H1 (cell line): ENCODE measurements at regions not wholly inside any gene's neighbourhood (a gene's known extent, or its start where the extent isn't known, plus 50 kb on each side); places are given as distances from the start of the nearest gene placed in this dataset.

Experiments
- CTCF ChIA-PET: fragments of 300-600 bp; sonication (Branson Sonifier 250); formaldehyde crosslinking; loops from one replicate; lab custom pipeline; 2021; ENCODE audit not compliant: partially characterized antibody; lab: Charles Lee
- POLR2A ChIA-PET: fragments of 300-600 bp; sonication (Branson Sonifier 250); formaldehyde crosslinking; loops from one replicate; lab custom pipeline; 2021; ENCODE audit warnings: inconsistent platforms; ENCODE audit not compliant: partially characterized antibody; lab: Charles Lee
- DNase-seq, 2 experiments: peaks; one replicate each; pipeline versions ENCODE4 v3.0.0 to v3.0.0-alpha.2; 2010 to 2022; ENCODE audit warnings: low spot score in 2 of 2, low read depth in 1 of 2, mixed read lengths in 1 of 2
- FAIRE-seq: peaks from 2 replicates; lab custom pipeline; 2011; peaks lifted over from hg19 to GRCh38; lab: Jason Lieb, UNC
- H2AFZ ChIP-seq: 2 replicates; pipeline ENCODE4 v1.8.1; 2012; ENCODE audit warnings: low read length, inconsistent platforms
- H2AK5ac ChIP-seq: 2 replicates; pipeline ENCODE4 v1.6.1; 2013; ENCODE audit warnings: low read depth, low read length
- H2BK120ac ChIP-seq: replicated peaks from 2 replicates; pipeline ENCODE3; 2013; ENCODE audit warnings: low read depth, low read length, inconsistent platforms
- H2BK12ac ChIP-seq: 2 replicates; pipeline ENCODE4 v1.6.1; 2013; ENCODE audit warnings: low read depth, low read length
- H2BK15ac ChIP-seq: 2 replicates; pipeline ENCODE4 v1.6.1; 2013; ENCODE audit warnings: low read length
- H2BK20ac ChIP-seq: 2 replicates; pipeline ENCODE4 v1.6.1; 2013; ENCODE audit warnings: low read length
- H2BK5ac ChIP-seq: 2 replicates; pipeline ENCODE4 v1.6.1; 2013; ENCODE audit warnings: low read depth, low read length
- H3K14ac ChIP-seq: 2 replicates; pipeline ENCODE4 v1.6.1; 2013; ENCODE audit warnings: inconsistent platforms; ENCODE audit not compliant: insufficient read length
- H3K18ac ChIP-seq: 2 replicates; pipeline ENCODE4 v1.6.1; 2013; ENCODE audit warnings: low read length; ENCODE audit errors: extremely low read depth
- H3K23ac ChIP-seq: 2 replicates; pipeline ENCODE4 v1.6.1; 2013; ENCODE audit warnings: inconsistent platforms; ENCODE audit not compliant: insufficient read length
- H3K23me2 ChIP-seq: 2 replicates; pipeline ENCODE4 v1.6.1; 2013; ENCODE audit warnings: low read depth, low read length
- H3K27ac ChIP-seq: 2 replicates; pipeline ENCODE4 v1.6.1; 2011; ENCODE audit warnings: low read depth, low read length, inconsistent platforms
- H3K27me3 ChIP-seq, 4 experiments: replicated peaks in 1 of 4; 1 replicate in 1 of 4; 2 replicates in 3 of 4; pipeline versions ENCODE4 v1.6.1 to v1.8.1; 2011 to 2013; ENCODE audit warnings: low read length in 3 of 4, mild to moderate bottlenecking in 3 of 4, inconsistent platforms in 2 of 4, mixed read lengths in 2 of 4, moderate library complexity in 1 of 4; ENCODE audit not compliant: control insufficient read depth in 3 of 4, insufficient read depth in 3 of 4; ENCODE audit errors: extremely low read depth in 1 of 4
- H3K36me3 ChIP-seq, 4 experiments: 2 replicates each; pipeline versions ENCODE4 v1.6.1 to v1.8.1; 2011 to 2013; ENCODE audit warnings: mild to moderate bottlenecking in 4 of 4, low read length in 3 of 4, moderate library complexity in 2 of 4, control low read depth in 1 of 4, inconsistent platforms in 1 of 4; ENCODE audit not compliant: insufficient read depth in 4 of 4, control insufficient read depth in 2 of 4
- H3K4ac ChIP-seq: replicated peaks from 2 replicates; pipeline ENCODE3; 2013; ENCODE audit warnings: low read length, low read depth, mixed read lengths, inconsistent platforms; ENCODE audit not compliant: insufficient read length
- H3K4me1 ChIP-seq, 4 experiments: replicated peaks in 1 of 4; 1 replicate in 1 of 4; 2 replicates in 3 of 4; pipeline versions ENCODE4 v1.6.1 to v1.8.1; 2011 to 2013; ENCODE audit warnings: low read length in 3 of 4, inconsistent platforms in 2 of 4, mixed read lengths in 1 of 4; ENCODE audit not compliant: insufficient read depth in 4 of 4, control insufficient read depth in 3 of 4
- H3K4me2 ChIP-seq, 2 experiments: 2 replicates each; pipeline versions ENCODE4 v1.6.1 to v1.8.1; 2011 to 2013; ENCODE audit warnings: low read depth in 2 of 2, low read length in 2 of 2, control low read depth in 1 of 2, inconsistent platforms in 1 of 2, mild to moderate bottlenecking in 1 of 2; ENCODE audit not compliant: insufficient read depth in 1 of 2
- H3K4me3 ChIP-seq, 4 experiments: fragments of 200-600, 300-600 bp in 1 of 4; sonication (generic), shearing (Covaris generic), sonication (Bioruptor Twin) in 1 of 4; 2 replicates each; pipeline versions ENCODE4 v1.5.1 to v1.8.1; 2011 to 2016; ENCODE audit warnings: low read length in 4 of 4, low read depth in 3 of 4, control low read depth in 2 of 4, inconsistent platforms in 2 of 4, mild to moderate bottlenecking in 2 of 4, mixed read lengths in 1 of 4, moderate library complexity in 1 of 4; ENCODE audit not compliant: insufficient read depth in 2 of 4; ENCODE audit errors: extremely low read depth in 1 of 4
- H3K56ac ChIP-seq: replicated peaks from 2 replicates; pipeline ENCODE3; 2013; ENCODE audit warnings: low read depth, mild to moderate bottlenecking, mixed read lengths, low read length, inconsistent platforms; ENCODE audit not compliant: insufficient read length
- H3K79me1 ChIP-seq: 2 replicates; pipeline ENCODE4 v1.6.1; 2013; ENCODE audit warnings: low read depth, low read length, control low read depth
- H3K79me2 ChIP-seq, 2 experiments: 2 replicates each; pipeline versions ENCODE4 v1.6.1 to v1.8.1; 2012 to 2013; ENCODE audit warnings: low read length in 2 of 2, mild to moderate bottlenecking in 2 of 2, inconsistent platforms in 1 of 2; ENCODE audit not compliant: insufficient read depth in 2 of 2, control insufficient read depth in 1 of 2
- H3K9ac ChIP-seq, 4 experiments: replicated peaks in 1 of 4; 1 replicate in 1 of 4; 2 replicates in 3 of 4; pipeline versions ENCODE4 v1.6.1 to v1.8.1; 2011 to 2013; ENCODE audit warnings: low read depth in 3 of 4, low read length in 3 of 4, control low read depth in 2 of 4, mild to moderate bottlenecking in 2 of 4, moderate library complexity in 2 of 4, inconsistent platforms in 1 of 4; ENCODE audit errors: extremely low read depth in 1 of 4
- H3K9me3 ChIP-seq, 2 experiments: 2 replicates each; pipeline versions ENCODE4 v1.6.1 to v1.8.1; 2012 to 2013; ENCODE audit warnings: mild to moderate bottlenecking in 2 of 2, moderate library complexity in 2 of 2, control low read depth in 1 of 2, inconsistent platforms in 1 of 2, low read depth in 1 of 2, low read length in 1 of 2, mixed read lengths in 1 of 2; ENCODE audit not compliant: insufficient read depth in 2 of 2
- H4K20me1 ChIP-seq, 2 experiments: replicated peaks in 1 of 2; 2 replicates each; pipeline versions ENCODE3 to v1.8.1; 2011 to 2013; ENCODE audit warnings: inconsistent platforms in 2 of 2, low read length in 2 of 2, mild to moderate bottlenecking in 1 of 2; ENCODE audit not compliant: insufficient read depth in 2 of 2, control insufficient read depth in 1 of 2
- H4K5ac ChIP-seq: 2 replicates; pipeline ENCODE4 v1.6.1; 2013; ENCODE audit warnings: low read length, low read depth, mixed read lengths, inconsistent platforms; ENCODE audit not compliant: insufficient read length
- H4K8ac ChIP-seq: 2 replicates; pipeline ENCODE4 v1.8.0; 2013; ENCODE audit warnings: mild to moderate bottlenecking, moderate library complexity, low read length, inconsistent platforms; ENCODE audit not compliant: insufficient read depth; ENCODE audit errors: extremely low read depth
- H4K91ac ChIP-seq: replicated peaks from 2 replicates; pipeline ENCODE3; 2013; ENCODE audit warnings: low read length, mixed read lengths, inconsistent platforms; ENCODE audit not compliant: insufficient read length
- CHD2 ChIP-seq: IDR thresholded peaks from 2 replicates; pipeline ENCODE4 v1.6.1; 2012; ENCODE audit warnings: low read length, improper control_type of control experiment
- CTCF ChIP-seq, 3 experiments: IDR thresholded peaks; 1 replicate in 2 of 3; 2 replicates in 1 of 3; pipeline versions ENCODE4 v1.5.1 to v1.6.1; 2011; ENCODE audit warnings: low read length in 3 of 3, mild to moderate bottlenecking in 3 of 3, inconsistent platforms in 2 of 3, low read depth in 1 of 3, moderate library complexity in 1 of 3; ENCODE audit not compliant: insufficient read depth in 1 of 3; ENCODE audit errors: control extremely low read depth in 1 of 3
- EGR1 ChIP-seq: IDR thresholded peaks from 2 replicates; pipeline ENCODE4 v1.6.1; 2011; ENCODE audit warnings: low read depth, low read length, borderline replicate concordance
- PHF8 ChIP-seq: fragments of 200-600 bp; sonication (generic); conservative IDR thresholded peaks from 2 replicates; pipeline ENCODE4 v1.7.1; 2012; ENCODE audit warnings: low read depth, mild to moderate bottlenecking, inconsistent platforms, low read length, moderate library complexity
- POU5F1 ChIP-seq: IDR thresholded peaks from 2 replicates; pipeline ENCODE4 v1.6.1; 2011; ENCODE audit warnings: low read depth, mild to moderate bottlenecking, low read length, moderate library complexity
- RFX5 ChIP-seq: IDR thresholded peaks from 2 replicates; pipeline ENCODE4 v1.6.1; 2011; ENCODE audit warnings: low read depth, low read length, improper control_type of control experiment, borderline replicate concordance
- SP2 ChIP-seq: IDR thresholded peaks from 2 replicates; pipeline ENCODE4 v1.6.1; 2012; ENCODE audit warnings: mild to moderate bottlenecking, low read length, inconsistent platforms
- SUZ12 ChIP-seq: fragments of 200-600 bp; sonication (generic); IDR thresholded peaks from 2 replicates; pipeline ENCODE4 v1.6.1; 2012; ENCODE audit warnings: mild to moderate bottlenecking, inconsistent platforms, low read length, moderate library complexity, mixed read lengths
- TEAD4 ChIP-seq: IDR thresholded peaks from 2 replicates; pipeline ENCODE4 v1.6.1; 2012; ENCODE audit warnings: low read depth, low read length, inconsistent platforms, mixed read lengths
- USF2 ChIP-seq: IDR thresholded peaks from 2 replicates; pipeline ENCODE4 v1.6.1; 2011; ENCODE audit warnings: low read length, improper control_type of control experiment
- ZNF274 ChIP-seq: IDR thresholded peaks from 2 replicates; pipeline ENCODE4 v1.7.0; 2012; ENCODE audit warnings: low read length, borderline replicate concordance; ENCODE audit errors: extremely low read depth
- whole genome bisulfite sequencing, 2 experiments: shearing (Covaris generic) in 1 of 2; methylation state at CpG; one replicate each; pipeline versions ENCODE4 v1.1.6 to v1.1.7; 2013 to 2015; ENCODE audit warnings: low lambda C conversion rate in 2 of 2, mixed read lengths in 2 of 2, inconsistent platforms in 1 of 2, low coverage in 1 of 2, missing lambda C conversion rate in 1 of 2; ENCODE audit not compliant: insufficient replicate concordance in 2 of 2, insufficient coverage in 1 of 2, insufficient read length in 1 of 2; ENCODE audit errors: extremely low coverage in 1 of 2, missing lambda C conversion rate in 1 of 2; 5-methylcytosine and 5-hydroxymethylcytosine counted together

GRCh38 chr2:154537843-154538450, 160.5 kb upstream of the KCNJ3 start:
- no peak overlapping the region for H3K4me2 ChIP-seq
- H4K20me1 ChIP-seq = no peaks in the 10 kb centered on the region
- H4K5ac ChIP-seq = no peak overlapping the region
- H2BK15ac ChIP-seq = no peak overlapping the region
- H4K91ac ChIP-seq = no peak overlapping the region
- H3K4me3 ChIP-seq = no peak overlapping the region
- no peak overlapping the region for H3K4ac ChIP-seq
- H2BK120ac ChIP-seq = no peak overlapping the region
- no peak overlapping the region for H3K27ac ChIP-seq
- H2BK20ac ChIP-seq = no peak overlapping the region
- no peak overlapping the region for H2BK5ac ChIP-seq
- H2BK12ac ChIP-seq = no peak overlapping the region
- no peaks in the 10 kb centered on the region for H3K79me1 ChIP-seq
- no peaks in the 10 kb centered on the region for H3K27me3 ChIP-seq
- POLR2A ChIA-PET = no interaction called here
- no peaks in the 10 kb centered on the region for H3K23me2 ChIP-seq
- FAIRE-seq (no peak), DNase-seq (no peak)
- no peak overlapping the region for H3K9ac ChIP-seq
- H2AK5ac ChIP-seq = no peak overlapping the region
- H2AFZ ChIP-seq = no peak overlapping the region
- no peaks in the 10 kb centered on the region; a peak in 1 of 7 replicates for H3K4me1 ChIP-seq
- no peak overlapping the region for H3K23ac ChIP-seq
- H3K18ac ChIP-seq = no peak overlapping the region
- no peaks in the 10 kb centered on the region for H3K9me3 ChIP-seq
- H3K79me2 ChIP-seq = no peaks in the 10 kb centered on the region
- CTCF ChIA-PET = interaction anchor here (0.6 to 1.2 kb wide), 5 partner anchors 9 to 146 kb away, joined by 3 read pairs; no protein-coding TSS in a partner anchor
- WGBS, 2 experiments = 88% methylated on average over 1 of the region's 1 CpG; no CpG with 5 or more reads in 1 of the 2 experiments
- H3K56ac ChIP-seq = no peak overlapping the region
- H3K14ac ChIP-seq = no peak overlapping the region
- H3K36me3 ChIP-seq = no peaks in the 10 kb centered on the region
- H4K8ac ChIP-seq = no peak overlapping the region
- TF ChIP-seq ZNF274 = no peak
- no peak for TF ChIP-seq RFX5
- TF ChIP-seq PHF8 = no peak
- TF ChIP-seq CTCF (IDR thresholded peaks at IDR 0.05; ENCODE audit: control extremely low read depth in 1 of 3, insufficient read depth in 1 of 3, low read depth in 1 of 3, low read length in 3 of 3) = no peak
- TF ChIP-seq SUZ12 = no peak
- TF ChIP-seq TEAD4 = no peak
- no peak for TF ChIP-seq SP2
- TF ChIP-seq EGR1 = no peak
- TF ChIP-seq USF2 = no peak
- TF ChIP-seq CHD2 = no peak
- no peak for TF ChIP-seq POU5F1
